Loucy (cell line): ENCODE measurements at regions not wholly inside any gene's neighbourhood (a gene's known extent, or its start where the extent isn't known, plus 50 kb on each side); places are given as distances from the start of the nearest gene placed in this dataset.

Experiments
- H2AFZ ChIP-seq: fragments of 200-600 bp; sonication (generic); 2 replicates; pipeline ENCODE4 v1.6.0; 2016; ENCODE audit warnings: antibody characterized with exemption, mild to moderate bottlenecking, low read length, moderate library complexity
- H3F3A ChIP-seq: fragments of 200-600 bp; 2 replicates; pipeline ENCODE4 v1.6.0; 2016; ENCODE audit warnings: antibody characterized with exemption, low read depth, mild to moderate bottlenecking
- H3K27me3 ChIP-seq: fragments of 200-600 bp; sonication (generic); 2 replicates; pipeline ENCODE4 v1.6.1; 2014; ENCODE audit warnings: low read length, mild to moderate bottlenecking; ENCODE audit not compliant: insufficient read depth, poor library complexity, severe bottlenecking
- H3K36me3 ChIP-seq: fragments of 200-600 bp; sonication (generic); 2 replicates; pipeline ENCODE4 v1.6.1; 2016; ENCODE audit warnings: low read length; ENCODE audit not compliant: insufficient read depth
- H3K4me1 ChIP-seq: fragments of 200-600 bp; sonication (generic); 2 replicates; pipeline ENCODE4 v1.5.1; 2014; ENCODE audit warnings: low read length, mild to moderate bottlenecking; ENCODE audit not compliant: insufficient read depth, poor library complexity, severe bottlenecking
- H3K4me2 ChIP-seq: fragments of 200-600 bp; sonication (generic); 2 replicates; pipeline ENCODE4 v1.6.0; 2014; ENCODE audit warnings: antibody characterized with exemption, low read length, low read depth, mild to moderate bottlenecking; ENCODE audit not compliant: poor library complexity, severe bottlenecking
- H3K4me3 ChIP-seq: fragments of 200-600 bp; sonication (generic); 2 replicates; pipeline ENCODE4 v1.5.1; 2014; ENCODE audit warnings: low read length, mild to moderate bottlenecking, mixed read lengths; ENCODE audit not compliant: poor library complexity, severe bottlenecking
- H3K79me2 ChIP-seq: fragments of 200-600 bp; sonication (generic); 2 replicates; pipeline ENCODE4 v1.6.1; 2014; ENCODE audit warnings: low read length; ENCODE audit not compliant: insufficient read depth
- H3K9ac ChIP-seq: fragments of 200-600 bp; sonication (generic); 2 replicates; pipeline ENCODE4 v1.6.0; 2014; ENCODE audit warnings: mild to moderate bottlenecking, low read depth, low read length, moderate library complexity; ENCODE audit not compliant: poor library complexity, severe bottlenecking
- H3K9me2 ChIP-seq: fragments of 200-600 bp; sonication (generic); replicated peaks from 2 replicates; pipeline ENCODE4 v1.6.1; 2016; ENCODE audit warnings: low read depth, low read length, mixed read lengths
- H3K9me3 ChIP-seq: fragments of 200-600 bp; sonication (generic); 2 replicates; pipeline ENCODE4 v1.6.1; 2014; ENCODE audit warnings: mild to moderate bottlenecking, antibody characterized with exemption, low read length, low read depth; ENCODE audit not compliant: insufficient read depth
- H4K20me1 ChIP-seq: fragments of 200-600 bp; sonication (generic); 2 replicates; pipeline ENCODE4 v1.6.0; 2014; ENCODE audit warnings: antibody characterized with exemption, low read length, mild to moderate bottlenecking; ENCODE audit not compliant: insufficient read depth, poor library complexity, severe bottlenecking
- EZH2phosphoT487 ChIP-seq: fragments of 200-600 bp; IDR thresholded peaks from 2 replicates; pipeline ENCODE4 v1.6.1; 2018; ENCODE audit warnings: antibody characterized with exemption, mild to moderate bottlenecking, moderate library complexity, borderline replicate concordance
- TF ChIP-seq, protein P1 (sequence below): fragments of 200-600 bp; sonication (generic); conservative IDR thresholded peaks from 2 replicates; pipeline ENCODE4 v1.5.1; 2014; ENCODE audit warnings: mild to moderate bottlenecking, antibody characterized with exemption, low read length

DNA sequence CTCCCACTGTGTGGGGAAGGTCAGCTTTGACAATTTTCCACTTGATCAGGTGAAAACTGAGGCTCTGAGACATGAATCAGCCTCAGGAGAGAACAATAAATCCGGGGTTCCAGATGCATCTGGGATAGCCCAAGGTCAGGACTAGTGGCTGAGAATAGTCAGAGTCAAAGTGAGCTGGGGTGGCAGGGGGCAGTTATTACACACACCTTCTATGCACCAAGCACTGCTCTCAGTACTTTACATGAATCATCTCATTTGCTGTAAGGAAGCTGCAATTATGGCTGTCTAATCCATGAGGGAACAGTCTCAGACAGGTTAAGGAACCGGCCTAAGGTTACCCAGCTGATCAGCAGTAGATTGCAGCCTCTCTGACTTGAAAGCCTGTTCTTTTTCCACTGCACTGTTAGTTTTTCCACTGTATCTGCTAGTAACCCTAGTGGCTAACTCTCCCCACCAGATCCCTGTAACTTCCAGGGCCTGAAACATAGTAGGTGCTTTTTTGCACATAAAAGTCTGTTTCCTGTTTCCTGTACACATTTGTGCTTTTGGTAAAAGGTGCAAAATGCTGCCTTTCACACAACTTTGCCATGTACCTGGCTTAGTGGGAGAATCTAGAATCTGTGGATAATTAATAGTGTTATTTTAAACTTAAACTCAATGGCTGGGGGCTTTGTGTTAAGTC lies 125.9 kb downstream of the EMX2 start:
- H3K4me2 ChIP-seq = no peak overlapping the region
- no peak overlapping the region for H3K4me3 ChIP-seq
- no peaks in the 10 kb centered on the region for H3K4me1 ChIP-seq
- TF ChIP-seq, protein P1, sequence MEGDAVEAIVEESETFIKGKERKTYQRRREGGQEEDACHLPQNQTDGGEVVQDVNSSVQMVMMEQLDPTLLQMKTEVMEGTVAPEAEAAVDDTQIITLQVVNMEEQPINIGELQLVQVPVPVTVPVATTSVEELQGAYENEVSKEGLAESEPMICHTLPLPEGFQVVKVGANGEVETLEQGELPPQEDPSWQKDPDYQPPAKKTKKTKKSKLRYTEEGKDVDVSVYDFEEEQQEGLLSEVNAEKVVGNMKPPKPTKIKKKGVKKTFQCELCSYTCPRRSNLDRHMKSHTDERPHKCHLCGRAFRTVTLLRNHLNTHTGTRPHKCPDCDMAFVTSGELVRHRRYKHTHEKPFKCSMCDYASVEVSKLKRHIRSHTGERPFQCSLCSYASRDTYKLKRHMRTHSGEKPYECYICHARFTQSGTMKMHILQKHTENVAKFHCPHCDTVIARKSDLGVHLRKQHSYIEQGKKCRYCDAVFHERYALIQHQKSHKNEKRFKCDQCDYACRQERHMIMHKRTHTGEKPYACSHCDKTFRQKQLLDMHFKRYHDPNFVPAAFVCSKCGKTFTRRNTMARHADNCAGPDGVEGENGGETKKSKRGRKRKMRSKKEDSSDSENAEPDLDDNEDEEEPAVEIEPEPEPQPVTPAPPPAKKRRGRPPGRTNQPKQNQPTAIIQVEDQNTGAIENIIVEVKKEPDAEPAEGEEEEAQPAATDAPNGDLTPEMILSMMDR = no peak
- TF ChIP-seq EZH2phosphoT487 = no peak
- H3K27me3 ChIP-seq = no peaks in the 10 kb centered on the region
- no peaks in the 10 kb centered on the region for H3F3A ChIP-seq
- H2AFZ ChIP-seq = no peak overlapping the region
- no peaks in the 10 kb centered on the region for H3K9me3 ChIP-seq
- no peaks in the 10 kb centered on the region for H3K9me2 ChIP-seq
- no peaks in the 10 kb centered on the region for H4K20me1 ChIP-seq
- no peak overlapping the region for H3K9ac ChIP-seq
- no peaks in the 10 kb centered on the region for H3K79me2 ChIP-seq
- H3K36me3 ChIP-seq = no peaks in the 10 kb centered on the region

DNA sequence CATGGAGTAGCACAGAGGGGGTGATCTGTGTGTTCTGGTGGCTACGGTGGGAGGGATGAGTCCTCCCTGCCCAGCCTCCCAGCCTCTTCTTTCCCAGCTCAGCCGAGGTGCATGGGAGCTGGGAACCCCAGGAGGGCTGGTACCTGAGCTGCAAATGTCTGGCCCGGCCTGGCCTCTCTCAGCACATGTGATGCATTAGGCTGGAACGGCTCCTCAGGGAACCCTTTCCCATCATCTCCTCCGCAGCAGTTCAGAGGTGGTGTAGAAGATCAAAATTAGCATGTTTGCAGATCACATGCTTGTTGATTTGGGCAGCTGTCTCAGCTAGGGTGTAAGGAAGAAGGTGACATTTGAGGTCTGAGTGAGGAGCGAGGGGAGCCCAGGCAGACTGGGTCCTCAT lies 126.6 kb downstream of the EMX2 start:
- Histone ChIP-seq H3K9me2 (no peaks in the 10 kb centered on the region), H3F3A (no peaks in the 10 kb centered on the region), H3K79me2 (no peaks in the 10 kb centered on the region), H3K4me1 (no peaks in the 10 kb centered on the region), H3K4me3 (no peak overlapping the region), H3K36me3 (no peaks in the 10 kb centered on the region), H2AFZ (no peak overlapping the region), H4K20me1 (no peaks in the 10 kb centered on the region), H3K27me3 (no peaks in the 10 kb centered on the region), H3K9ac (no peak overlapping the region), H3K9me3 (no peaks in the 10 kb centered on the region), H3K4me2 (no peak overlapping the region)
- TF ChIP-seq EZH2phosphoT487 = no peak
- TF ChIP-seq, protein P1 = no peak

GRCh38 chr10:117670116-117670904 lies 127.8 kb downstream of the EMX2 start:
- Histone ChIP-seq H3K9me2 (no peaks in the 10 kb centered on the region), H3K9me3 (no peaks in the 10 kb centered on the region), H3K4me1 (no peaks in the 10 kb centered on the region), H3K9ac (no peak overlapping the region), H3K4me2 (no peak overlapping the region), H3K79me2 (no peaks in the 10 kb centered on the region), H3K36me3 (no peaks in the 10 kb centered on the region), H3K27me3 (no peaks in the 10 kb centered on the region), H3F3A (no peaks in the 10 kb centered on the region), H2AFZ (no peak overlapping the region), H4K20me1 (no peaks in the 10 kb centered on the region), H3K4me3 (no peak overlapping the region)
- TF ChIP-seq, protein P1 = no peak
- TF ChIP-seq EZH2phosphoT487 = no peak
